ENCODE measurements at regions not wholly inside any gene's neighbourhood (a gene's known extent, or its start where the extent isn't known, plus 50 kb on each side); places are given as distances from the start of the nearest gene placed in this dataset.
"Not testable (repeated sequence)": the region's sequence is repeated elsewhere in the genome, so short reads cannot be mapped to it uniquely, and the experiment has no call there.

- DNase-seq: no peak
These were observed 206.3 kb upstream of the NR5A2 start for GRCh38 chr1:199821029-199821779.

GRCh38 chr1:199832451-199832850 is 195.1 kb upstream of the NR5A2 start:
- DNase-seq: no peak

DNA sequence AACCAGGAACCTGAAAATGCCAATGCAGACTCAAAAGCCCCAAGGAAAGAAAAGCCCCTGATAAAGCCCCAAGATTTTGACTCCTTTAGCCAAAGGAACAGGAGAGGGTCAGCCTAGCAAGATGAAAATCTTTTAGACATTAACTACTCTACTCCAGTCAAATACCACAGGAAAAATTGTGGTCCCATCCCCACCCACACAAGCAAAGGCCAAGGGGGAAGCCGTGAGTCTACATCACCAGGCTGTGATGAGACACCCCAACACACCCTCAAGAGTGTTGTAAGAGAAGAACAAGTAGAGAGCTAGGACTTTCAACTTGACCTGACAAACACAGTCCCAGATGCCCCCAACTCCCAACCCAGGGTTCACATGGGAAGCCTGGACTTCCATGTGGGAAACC is 192.8 kb upstream of the NR5A2 start:
- DNase-seq: no peak

DNA sequence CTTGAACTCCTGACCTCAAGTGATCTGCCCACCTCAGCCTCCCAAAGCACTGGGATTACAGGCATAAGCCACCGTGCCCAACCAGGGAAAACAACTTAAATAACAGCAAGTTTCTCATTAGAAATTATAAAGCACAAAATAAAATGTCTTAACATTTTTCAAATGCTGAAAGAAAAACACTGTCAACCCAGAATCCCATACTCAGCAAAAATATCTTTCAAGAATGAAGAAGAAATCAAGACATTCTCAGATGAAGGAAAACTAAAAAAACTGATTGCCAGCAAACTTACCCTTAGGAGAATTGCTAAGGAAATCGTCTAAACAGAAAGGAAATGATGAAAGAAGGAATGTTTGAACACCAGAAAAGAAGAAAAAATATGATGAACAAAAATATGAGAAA is 191.1 kb upstream of the NR5A2 start:
- DNase-seq: no peak

- no peak for DNase-seq
These were observed 190.2 kb upstream of the NR5A2 start for GRCh38 chr1:199837321-199837720.

- not testable (repeated sequence) for DNase-seq
These were observed 187.9 kb upstream of the NR5A2 start for GRCh38 chr1:199839608-199840007.

- not testable (repeated sequence) for DNase-seq
These were observed 184.4 kb upstream of the NR5A2 start for GRCh38 chr1:199843096-199843495.

- DNase-seq: no peak
These were observed 183.6 kb upstream of the NR5A2 start for GRCh38 chr1:199843861-199844260.

DNA sequence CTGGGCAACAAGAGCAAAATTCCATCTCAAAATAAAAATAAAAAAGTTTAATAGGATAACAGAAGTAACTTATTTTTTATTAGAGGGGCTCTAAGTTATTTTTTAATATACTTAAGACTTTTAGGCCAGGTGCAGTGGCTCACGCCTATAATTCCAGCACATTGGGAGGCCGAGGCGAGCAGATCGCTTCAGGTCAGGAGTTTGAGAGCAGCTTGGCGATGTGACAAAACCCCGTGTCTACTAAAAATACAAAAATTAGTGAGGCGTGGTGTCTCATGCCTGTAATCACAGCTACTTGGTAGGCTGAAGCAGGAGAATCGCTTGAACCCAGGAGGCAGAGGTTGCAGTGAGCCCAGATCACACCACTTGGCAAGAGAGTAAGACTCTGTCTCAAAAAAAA is 180.5 kb upstream of the NR5A2 start:
- DNase-seq: no peak

GRCh38 chr1:199851439-199852140 is 175.9 kb upstream of the NR5A2 start:
- peak; percentile 18 for DNase-seq

GRCh38 chr1:199854686-199855321 is 172.7 kb upstream of the NR5A2 start:
- DNase-seq: peak; percentile 47

- peak; percentile 98 for DNase-seq
These were observed 171.9 kb upstream of the NR5A2 start for GRCh38 chr1:199855580-199855979.

GRCh38 chr1:199856216-199856780 is 171.2 kb upstream of the NR5A2 start:
- DNase-seq: peak; percentile 14

DNA sequence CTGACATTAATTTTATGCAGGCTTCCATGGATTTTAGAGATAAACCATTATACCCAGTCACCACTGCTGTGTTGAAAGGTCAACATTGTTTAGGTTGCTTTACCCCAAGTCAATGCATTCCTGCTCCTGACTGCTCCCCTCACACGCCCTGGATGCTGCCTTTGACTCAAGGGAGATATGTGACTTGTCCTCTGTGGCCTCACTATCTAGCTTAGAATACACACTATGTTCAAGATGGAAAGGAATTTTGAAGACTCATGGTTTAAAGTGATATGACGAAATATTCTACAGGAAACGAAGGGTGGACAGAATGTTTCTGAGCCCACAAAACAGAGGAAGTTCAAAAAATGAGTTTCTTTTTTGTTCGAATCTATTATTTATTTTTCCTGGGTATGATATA is 170.4 kb upstream of the NR5A2 start:
- DNase-seq: peak; percentile 80

DNA sequence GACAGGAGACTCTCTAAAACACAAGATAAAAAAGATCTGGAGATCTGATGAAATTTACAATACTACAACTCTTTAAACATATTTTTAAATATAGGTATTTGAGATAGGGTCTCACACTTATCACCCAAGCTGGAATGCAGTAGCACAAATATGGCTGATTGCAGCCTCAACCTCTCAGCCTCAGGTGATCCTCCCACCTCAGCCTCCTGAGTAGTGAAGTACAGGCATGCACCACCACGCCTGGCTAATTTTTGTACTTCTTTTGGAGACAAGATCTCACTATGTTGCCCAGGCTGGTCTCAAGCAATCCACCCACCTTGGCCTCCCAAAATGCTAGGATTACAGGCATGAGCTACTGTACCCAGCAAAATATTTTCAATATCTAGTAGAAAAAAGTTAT is 170.0 kb upstream of the NR5A2 start:
- DNase-seq: no peak

DNA sequence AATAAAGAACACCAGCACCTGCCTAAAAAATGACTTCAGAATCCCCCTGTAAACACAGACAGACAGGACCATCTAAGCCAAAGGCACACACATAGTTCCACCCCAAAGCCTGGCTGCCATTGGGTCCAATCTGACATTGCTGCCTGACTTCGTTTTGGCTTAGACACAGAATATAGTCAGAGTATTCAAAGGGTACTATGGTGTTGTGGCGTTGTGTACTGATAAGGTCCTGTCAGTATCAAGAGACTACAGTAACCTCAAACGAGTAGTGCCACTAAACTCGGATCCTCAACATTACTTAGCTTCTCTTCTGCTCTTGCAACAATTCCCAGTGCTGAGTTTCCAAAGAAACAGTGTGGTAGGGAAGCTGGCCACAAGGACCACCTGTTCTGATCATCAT is 169.3 kb upstream of the NR5A2 start:
- no peak for DNase-seq

- DNase-seq: no peak
These were observed 168.7 kb upstream of the NR5A2 start for GRCh38 chr1:199858856-199859255.

DNA sequence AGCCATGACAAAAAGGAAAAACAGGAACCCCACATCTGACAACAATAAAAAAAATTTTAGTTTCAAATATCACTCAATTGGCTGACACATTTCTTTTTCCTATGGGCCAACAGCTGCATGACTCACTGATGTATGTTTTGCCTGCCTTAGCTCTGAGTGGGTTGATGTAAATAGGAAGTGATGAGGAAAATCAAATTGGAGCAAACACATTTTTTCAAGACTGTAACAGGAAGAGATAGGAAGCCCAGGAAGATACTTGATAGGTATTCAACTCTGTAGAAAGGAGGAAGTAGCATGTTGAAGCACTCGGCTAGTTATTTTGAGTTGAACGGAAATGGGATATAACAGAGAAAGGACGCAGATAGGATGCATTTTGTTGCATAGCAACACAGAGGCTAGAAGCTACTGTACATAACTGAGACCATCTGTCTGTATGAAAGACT is 168.0 kb upstream of the NR5A2 start:
- peak; percentile 95 for DNase-seq

GRCh38 chr1:199861020-199861795 is 166.3 kb upstream of the NR5A2 start:
- no peak for DNase-seq

GRCh38 chr1:199862047-199862446 is 165.5 kb upstream of the NR5A2 start:
- no peak for DNase-seq

DNA sequence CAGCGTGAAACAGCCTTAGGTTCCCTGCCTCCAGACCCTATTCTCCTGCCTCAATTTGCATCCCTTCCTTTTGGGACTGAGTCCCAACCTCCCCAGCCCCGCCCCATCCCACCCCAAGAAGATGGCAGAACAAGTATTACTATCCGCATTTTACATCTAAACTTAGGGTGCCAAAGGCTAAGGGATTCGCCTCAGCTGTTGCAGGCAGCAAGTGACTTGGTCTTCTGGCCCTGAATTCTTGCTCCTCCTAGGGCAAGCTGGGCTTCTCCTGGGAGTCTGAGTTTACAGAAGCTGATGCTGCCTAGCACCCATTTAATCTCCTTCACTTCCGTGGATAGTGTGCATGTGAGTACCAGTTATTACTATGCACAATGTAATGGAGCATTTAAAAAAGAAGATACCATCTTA is 161.3 kb upstream of the NR5A2 start:
- no peak for DNase-seq

GRCh38 chr1:199867601-199868000 is 159.9 kb upstream of the NR5A2 start:
- DNase-seq: peak; percentile 32

DNA sequence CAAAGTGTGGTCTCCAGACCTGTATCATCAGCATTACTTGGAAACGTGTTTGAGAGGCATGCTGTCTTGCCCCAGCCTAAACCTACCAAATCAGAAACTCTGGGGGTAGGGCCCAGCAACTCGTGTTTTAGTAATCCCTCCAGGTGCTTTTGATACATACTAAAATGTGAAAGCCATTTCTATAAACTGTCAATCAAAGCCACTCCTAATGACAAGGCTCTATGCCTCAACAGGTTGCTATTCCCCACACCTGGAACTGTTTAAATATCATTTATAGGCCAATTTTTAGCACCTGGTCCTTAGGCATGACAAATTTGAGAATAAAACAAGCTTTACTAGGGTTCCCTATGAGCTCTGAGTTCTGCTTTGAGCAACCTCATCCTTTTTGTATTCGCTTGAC is 158.7 kb upstream of the NR5A2 start:
- no peak for DNase-seq
